NCI-H2107 treated with DMSO at 0.1 percent for 48 hours (cell line): ENCODE measurements at regions not wholly inside any gene's neighbourhood (a gene's known extent, or its start where the extent isn't known, plus 50 kb on each side); places are given as distances from the start of the nearest gene placed in this dataset.
"Not testable (repeated sequence)": the region's sequence is repeated elsewhere in the genome, so short reads cannot be mapped to it uniquely, and the experiment has no call there.

Source experiments
- DNase-seq: peaks from one replicate; lab custom pipeline; 2025; ENCODE audit not compliant: unreplicated experiment; lab: John Stamatoyannopoulos, UW

DNA sequence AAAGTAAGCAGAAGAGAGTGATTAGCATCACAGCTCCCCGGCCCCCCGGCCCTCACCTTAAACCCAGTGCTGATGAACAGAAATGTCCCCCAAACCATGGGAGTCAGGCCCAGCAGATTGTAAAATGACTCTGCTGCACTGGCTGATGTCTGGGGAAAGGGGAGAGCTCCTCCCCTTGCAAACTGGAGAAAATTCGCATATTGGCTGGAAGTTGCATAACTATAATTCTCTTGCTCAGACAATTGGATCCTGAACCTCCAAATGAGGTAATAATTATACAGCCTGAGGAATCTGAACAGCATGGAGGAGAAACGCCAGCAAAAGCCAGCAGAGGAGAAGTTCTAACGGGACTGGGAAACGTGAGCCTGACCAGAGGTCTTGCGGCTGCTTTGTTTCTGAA is 109.7 kb downstream of the C16orf95 start:
- no peak for DNase-seq

DNA sequence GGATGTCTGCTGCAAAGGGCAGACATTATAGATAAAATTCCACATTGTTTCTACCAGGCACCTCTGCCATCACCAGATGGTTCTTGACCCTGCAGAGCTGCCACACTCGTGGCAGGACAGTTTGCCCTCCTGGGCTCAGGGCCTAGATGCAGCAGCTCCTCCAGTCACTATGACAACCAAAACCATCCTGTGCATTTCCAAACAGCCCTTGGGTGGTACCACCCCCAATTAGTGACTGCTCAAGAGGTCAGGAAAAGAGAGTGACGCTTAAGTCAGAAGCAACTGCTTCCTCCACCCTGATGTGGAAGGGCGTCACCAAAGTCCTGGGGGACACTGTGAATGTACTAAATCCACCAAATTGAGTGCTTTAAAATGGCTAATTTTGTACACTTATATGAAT is 109.2 kb downstream of the C16orf95 start:
- no peak for DNase-seq

DNA sequence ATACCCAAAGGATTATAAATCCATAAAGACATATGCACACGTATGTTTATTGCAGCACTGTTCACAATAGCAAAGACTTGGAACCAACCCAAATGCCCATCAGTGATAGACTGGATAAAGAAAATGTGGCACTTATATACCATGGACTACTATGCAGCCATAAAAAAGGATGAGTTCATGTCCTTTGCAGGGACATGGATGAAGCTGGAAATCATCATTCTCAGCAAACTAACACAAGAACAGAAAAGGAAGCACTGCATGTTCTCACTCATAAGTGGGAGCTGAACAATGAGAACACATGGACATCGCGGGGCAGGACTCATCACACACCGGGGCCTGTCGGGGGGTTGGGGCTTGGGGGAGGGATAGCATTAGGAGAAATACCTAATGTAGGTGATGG is 108.2 kb downstream of the C16orf95 start:
- DNase-seq: not testable (repeated sequence)

DNA sequence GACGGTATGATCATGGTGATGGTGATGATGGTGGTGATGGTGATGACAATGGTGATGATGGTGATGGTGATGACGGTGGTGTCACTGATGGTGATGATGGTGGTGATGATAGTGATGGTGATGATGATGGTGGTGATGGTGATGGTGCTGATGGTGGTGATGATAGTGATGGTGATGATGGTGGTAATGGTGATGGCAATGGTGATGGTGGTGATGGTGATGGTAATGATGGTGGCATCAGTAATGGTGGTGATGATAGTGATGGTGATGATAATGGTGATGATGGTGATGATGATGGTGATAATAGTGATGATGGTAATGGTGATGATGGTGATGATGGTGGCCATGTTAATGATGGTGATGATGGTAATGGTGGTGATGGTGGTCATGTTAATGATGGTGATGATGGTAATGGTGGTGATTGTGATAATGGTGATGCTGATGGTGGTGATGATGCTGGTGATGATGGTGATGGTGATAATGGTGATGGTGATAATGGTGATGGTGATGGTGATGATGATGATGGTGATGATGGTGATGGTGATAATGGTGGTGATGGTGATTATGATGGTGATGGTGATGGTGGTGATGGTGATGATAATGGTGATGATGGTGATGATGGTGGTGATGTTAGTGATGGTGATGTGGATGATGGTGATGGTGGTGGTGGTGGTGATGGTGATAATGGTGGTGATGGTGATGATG is 107.2 kb downstream of the C16orf95 start:
- DNase-seq: no peak

DNA sequence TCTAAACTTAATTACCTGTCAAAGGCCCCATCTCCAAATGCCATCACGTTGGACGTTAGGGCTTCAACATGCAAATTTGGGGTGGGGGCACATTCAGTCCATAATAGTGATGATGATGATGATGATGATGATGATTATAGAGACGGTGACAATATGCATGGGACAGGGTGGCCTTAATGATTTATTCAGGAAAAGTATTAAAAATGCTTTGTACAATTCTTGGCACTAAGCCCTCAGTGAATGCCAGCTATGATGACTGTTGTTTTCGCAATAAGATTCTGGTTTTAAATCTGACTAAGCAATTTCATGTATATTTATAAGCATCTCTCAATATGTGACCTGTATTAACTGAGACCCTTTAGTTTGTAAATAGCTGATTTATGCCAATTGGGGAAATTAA is 106.3 kb downstream of the C16orf95 start:
- DNase-seq: no peak

DNA sequence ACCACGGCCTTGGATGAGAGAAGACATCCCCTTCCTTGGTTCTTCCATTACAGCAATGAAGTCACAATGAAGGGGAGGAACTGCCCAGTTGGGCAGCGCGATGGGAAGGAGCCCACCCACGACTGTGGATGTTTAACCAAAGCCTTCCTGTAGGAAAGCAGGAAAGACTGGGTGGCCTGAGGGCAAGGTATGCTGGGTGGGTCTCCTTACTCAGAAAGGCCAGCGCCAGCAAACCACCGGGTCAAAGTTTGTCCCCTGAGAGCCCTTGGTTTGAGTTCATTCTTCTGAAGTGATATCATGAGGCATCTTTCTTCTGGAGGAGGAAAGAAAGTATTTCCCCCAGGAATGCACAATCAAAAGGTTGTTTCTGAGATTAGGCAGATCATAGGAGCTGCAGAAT is 105.2 kb downstream of the C16orf95 start:
- no peak for DNase-seq

DNA sequence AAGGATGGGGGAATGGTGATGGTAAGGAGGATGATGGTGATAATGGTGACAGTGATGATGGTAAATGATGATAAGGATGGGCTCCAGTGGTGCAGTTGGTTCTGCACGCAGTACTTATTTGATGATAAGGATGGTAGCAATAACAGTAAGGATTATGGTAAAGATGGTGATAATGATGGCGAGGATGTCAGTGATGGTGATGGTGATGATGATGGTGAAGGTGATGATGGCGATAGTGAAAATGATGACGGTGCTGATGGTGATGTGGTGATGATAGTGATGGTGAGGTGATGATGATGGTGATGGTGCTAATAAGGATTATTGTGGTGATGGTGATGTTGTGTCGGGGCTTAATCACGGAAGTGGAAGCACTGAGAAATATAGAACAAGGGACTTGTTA is 103.7 kb downstream of the C16orf95 start:
- DNase-seq: no peak

DNA sequence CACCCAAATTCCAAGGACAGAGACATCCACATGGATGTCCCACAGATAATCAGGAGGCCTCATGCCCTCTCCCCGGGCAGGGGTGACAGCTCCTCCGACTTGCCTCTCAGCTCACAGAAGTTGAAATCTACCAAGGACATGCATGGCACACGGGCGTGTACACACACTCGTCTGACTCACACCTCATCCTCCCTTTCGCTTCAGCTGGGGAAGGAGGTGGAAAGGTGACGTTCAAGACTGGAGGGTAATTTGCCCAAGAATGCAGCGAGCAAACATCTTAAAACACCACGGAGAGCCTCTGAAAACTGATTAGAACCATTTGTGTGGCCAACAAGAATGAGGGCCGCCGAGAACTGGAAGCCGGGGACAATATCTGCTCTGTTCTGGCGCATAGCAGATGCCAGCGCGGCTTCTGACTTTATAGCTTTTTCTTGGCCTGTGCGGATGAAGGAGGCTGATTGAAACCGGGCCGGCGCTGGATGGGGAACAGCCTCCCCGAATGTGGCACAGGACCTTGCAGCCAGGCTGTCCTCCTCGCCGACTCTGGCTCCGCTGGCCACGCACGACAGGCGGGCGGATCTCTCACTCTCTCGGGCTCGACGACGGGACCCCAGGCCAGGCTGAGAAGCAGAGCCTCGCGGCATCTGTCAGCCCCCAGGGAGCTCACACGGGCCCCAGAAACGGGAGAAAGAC is 100.9 kb downstream of the C16orf95 start:
- DNase-seq: no peak

DNA sequence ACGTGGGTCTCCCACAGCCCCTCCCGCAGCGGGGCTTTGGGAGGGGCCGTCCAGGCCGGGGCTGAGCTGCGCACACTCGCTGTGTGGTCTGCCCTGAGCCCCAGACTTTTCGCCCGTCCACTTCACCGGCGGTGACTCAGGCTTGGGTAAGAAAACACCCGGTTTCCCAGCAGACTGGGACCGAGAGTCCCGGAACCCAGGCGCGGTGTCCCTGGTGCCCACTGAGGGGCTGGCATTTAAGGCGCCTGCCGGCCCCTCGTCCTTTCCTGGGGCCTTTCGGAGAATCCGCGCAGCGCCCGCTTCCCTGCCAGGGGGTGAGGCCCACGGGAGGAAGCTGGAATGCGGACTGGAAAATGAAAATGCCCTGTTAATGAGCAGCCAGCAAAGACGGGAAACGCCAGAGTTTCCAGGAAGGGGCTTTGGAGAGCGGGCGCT is 100.3 kb downstream of the C16orf95 start:
- DNase-seq: no peak

DNA sequence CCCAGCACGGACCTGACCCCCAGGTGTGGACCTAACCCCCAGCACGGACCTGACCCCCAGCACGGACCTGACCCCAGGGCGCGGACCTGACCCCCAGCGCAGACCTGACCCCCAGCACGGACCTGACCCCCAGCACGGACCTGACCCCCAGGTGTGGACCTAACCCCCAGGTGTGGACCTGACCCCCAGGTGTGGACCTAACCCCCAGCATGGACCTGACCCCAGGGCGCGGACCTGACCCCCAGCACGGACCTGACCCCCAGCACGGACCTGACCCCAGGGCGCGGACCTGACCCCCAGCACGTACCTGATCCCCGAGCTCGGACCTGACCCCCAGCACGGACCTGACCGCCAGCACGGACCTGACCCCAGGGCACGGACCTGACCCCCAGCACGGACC is 99.4 kb downstream of the C16orf95 start:
- not testable (repeated sequence) for DNase-seq

DNA sequence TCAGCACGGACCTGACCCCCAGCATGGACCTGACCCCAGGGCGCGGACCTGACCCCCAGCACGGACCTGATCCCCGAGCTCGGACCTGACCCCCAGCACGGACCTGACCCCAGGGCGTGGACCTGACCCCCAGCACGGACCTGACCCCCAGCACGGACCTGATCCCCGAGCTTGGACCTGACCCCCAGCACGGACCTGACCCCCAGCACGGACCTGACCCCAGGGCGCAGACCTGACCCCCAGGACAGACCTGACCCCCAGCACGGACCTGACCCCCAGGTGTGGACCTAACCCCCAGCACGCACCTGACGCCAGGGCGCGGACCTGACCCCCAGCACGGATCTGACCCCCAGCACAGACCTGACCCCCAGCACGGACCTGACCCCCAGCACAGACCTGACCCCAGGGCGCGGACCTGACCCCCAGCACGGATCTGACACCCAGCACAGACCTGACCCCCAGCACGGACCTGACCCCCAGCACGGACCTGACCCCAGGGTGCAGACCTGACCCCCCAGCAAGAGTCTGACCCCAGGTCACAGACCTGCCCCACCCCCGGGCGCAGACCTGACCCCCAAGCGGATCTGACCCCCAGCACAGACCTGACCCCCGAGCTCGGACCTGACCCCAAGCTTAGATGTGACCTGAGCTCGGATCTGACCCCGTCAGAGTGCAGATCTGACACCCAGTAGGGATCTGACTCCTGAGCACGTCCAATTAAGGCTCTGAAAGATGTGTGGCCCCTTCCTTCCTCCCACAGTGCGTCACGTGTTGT is 98.7 kb downstream of the C16orf95 start:
- DNase-seq: no peak

DNA sequence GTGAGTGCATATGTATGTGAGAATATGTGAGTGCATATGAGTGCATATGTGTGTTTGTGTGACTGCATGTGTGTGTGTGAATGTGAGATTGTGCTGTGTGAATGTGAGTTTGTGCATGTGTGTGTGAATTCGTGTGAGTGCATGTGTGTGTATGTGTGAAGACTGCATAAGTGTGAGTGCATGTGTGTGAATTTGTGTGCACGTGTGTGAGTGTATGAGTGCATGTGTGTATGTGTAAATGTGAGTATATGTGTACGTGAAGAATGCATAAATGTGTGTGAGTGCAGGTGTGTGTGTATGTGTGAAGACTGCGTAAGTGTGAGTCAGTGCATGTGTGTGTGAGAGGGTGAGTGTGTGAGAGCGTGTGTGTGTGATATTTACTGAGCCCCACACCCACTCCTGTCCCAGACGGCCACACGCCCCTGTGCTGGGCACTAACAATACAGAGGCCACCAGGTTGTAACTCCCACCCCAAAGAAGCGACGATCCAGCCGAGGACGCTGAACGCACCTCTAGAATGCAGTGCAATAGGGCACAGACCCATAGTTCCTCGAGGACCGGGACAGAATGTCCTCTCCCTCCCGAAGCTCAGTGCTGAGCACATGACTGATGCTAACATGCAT is 97.8 kb downstream of the C16orf95 start:
- no peak for DNase-seq

DNA sequence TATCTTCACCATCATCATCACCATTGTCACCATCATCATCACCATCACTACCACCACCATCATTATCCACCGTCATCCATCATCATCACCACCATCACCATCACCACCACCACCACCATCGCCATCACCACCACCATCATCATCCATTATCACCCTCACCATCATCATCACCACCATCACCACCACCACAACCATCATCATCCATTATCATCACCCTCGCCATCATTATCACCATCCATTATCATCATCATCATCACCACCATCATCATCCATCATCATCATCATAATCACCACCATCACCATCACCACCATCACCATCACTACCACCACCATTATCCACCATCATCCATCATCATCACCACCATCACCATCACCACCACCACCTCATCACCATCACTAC is 95.6 kb downstream of the C16orf95 start:
- DNase-seq: no peak

DNA sequence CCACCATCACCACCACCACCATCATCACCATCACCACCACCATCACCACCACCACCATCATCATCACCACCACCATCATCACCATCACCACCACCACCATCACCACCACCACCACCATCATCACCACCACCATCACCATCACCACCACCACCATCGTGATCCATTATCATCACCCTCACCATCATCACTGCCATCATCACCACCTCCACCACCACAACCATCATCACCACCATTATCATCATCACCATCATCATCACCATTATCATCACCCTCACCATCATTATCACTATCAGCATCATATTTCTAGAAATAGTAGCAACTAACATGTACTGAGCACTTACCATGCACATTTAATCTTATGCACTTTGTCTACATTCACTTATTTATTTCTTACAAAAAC is 94.9 kb downstream of the C16orf95 start:
- no peak for DNase-seq

DNA sequence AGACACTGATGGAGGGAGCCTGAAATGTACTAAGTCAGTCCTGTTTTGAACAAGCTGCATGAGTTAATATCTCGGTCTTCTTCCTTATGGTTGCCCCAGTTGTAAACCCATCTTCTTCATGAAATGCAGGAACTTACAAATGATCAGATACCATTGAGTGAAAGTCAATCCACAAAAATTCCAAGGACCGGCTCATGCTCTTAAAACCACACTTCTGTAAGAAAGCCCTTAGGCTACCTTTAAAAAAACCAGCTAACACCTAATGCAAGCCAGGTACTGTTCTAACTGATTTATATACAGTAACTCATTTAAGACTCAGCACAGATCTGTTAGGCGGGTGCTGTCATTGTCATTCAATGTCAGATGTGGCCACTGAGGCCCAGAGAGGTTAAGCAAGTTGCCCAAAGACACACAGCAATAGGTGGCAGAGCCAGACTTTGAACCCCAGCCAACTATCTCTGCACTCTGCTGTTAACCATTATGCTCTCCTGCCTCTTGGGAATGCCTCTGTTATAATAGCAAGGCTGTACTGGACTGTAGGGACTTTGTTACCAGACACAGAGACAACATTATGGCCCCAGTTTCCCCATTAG is 93.4 kb downstream of the C16orf95 start:
- DNase-seq: no peak

DNA sequence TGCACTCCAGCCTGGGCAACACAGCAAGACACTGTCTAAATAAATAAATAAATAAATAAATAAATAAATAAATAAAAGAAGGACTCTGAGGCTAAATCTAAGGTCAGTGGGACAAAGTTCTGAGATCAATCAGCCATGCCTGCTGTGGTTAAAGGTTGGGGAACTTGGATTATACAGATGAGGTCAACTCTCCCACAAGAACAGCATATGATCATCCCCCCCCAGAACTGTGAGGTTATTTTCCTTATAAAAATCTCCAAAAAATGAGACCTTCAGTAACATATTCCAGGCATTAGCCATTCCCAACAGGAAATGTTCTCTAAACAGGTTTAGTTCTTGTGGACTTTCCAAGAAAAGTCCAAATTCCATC is 90.3 kb downstream of the C16orf95 start:
- DNase-seq: no peak

DNA sequence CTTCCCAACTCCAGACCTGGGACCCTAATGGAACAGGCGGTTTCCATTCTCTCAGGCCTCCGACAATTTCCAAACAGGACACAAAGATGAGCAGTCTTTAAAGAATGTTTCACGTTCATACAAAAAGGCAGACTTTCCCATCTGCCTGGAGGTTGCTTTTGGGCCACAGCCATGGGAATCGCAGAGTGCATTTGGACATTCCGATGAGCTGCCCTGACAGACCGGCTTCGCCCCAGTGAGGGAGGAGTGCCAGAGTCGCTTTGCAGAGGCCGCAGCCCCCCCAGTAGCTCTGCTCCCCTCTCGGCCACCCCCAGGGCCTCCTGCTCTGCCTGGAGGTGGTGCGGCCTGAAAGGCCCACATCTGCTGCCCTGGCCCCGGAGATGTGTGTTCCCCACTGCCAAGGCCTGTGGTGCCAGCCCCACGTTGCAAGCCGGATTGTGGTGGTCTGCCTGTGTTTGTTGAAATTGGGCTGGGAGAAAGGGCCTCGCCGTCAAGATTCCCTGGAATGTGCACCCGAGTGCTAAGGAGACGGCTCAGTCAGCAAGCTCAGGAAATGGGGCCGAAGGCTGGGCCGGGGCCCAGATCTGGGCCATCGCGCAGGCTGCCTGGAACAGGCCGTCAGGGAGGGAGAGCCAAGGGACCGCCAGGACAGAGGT is 89.8 kb downstream of the C16orf95 start:
- no peak for DNase-seq

DNA sequence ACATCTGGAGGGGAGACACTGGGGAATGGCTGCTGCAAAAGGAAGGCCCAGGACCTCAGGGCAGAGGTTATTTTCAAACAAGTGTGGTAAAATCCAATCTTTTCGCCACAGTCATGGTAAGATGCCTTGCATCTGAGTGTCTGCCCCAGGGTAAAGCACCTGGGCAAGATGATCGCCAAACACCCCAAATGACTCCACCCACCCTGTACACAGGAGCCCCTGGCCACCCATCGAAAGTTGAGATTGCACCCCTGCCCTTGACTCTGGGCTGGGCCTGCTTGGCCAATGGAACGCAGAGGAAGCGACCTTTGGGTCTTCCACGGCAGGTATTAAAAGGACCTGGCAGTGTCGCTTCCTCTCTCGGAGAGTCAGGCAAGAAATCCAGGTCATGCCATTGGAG is 88.8 kb downstream of the C16orf95 start:
- no peak for DNase-seq

DNA sequence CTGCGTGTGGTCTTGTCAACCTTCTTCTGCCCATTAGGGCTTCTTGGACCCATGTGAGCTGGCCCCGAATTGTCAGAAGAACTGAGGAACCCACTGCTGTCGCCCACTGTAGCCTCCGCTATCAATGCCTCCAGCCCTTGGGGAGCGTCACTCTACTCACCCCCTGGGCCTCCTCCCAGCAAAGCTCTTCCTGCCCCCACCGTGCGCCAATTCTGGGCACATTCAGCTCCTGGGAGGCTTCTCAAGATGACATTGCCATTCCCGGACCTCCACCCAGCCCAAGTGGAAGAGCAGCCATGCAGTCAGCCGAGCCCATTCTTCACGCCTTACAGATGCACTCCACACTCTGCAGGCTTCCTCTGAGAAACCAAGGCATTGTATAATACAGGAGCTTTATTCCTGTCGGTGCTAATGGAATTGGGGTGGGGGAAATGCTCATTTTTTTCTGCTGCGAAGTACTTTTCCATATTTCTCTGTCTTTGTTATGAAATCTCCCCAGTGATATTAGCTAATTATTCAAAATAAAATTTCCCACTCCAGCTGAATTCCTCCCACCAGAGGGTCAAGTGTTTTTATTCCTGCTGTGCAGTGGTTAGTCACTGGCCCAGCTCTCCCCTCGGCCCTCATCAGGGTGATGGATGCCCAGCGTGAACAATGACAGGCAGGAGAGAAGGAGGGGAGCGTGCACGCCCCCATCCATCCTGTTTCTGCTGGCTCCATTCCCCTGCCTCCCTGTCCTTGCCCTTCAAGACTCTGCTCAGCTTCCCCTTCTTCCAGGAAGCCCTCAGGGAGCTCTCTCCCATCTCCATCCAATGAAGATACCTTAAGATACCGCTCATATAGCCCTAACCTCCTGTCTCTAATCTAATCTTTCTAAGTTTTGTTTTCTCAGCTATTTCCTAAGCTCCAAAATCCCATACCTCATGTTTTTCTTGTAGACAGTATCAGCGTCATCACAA is 87.7 kb downstream of the C16orf95 start:
- no peak for DNase-seq

DNA sequence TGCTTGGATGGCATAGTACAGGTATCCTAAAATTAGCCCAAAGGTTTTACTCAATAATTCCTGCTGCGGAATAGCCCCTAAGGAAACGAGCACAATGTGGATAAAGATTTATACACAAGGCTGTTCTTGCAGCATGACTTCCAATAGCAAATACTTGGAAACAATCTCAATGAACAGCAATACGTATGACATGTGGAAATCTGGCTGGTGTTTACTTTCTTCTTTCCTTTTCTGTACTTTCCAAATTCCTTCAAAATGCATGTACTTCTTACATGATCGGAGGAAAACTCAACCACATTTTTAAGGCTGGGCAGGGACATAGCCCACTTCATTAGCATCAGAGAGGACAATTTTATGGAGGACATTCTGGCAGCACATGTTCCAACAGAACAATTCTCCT is 86.6 kb downstream of the C16orf95 start:
- DNase-seq: no peak
